MM.1S (cell line): ENCODE measurements at regions not wholly inside any gene's neighbourhood (a gene's known extent, or its start where the extent isn't known, plus 50 kb on each side); places are given as distances from the start of the nearest gene placed in this dataset.
A peak's percentile ranks its signal among the peaks of the same experiment; 100 is the strongest.

ENCODE experiments used
- DNase-seq: peaks from one replicate; pipeline ENCODE4 v3.0.0-alpha.2; 2015
- H2AFZ ChIP-seq: fragments of 300-600 bp; sonication (generic); 2 replicates; pipeline ENCODE4 v1.6.0; 2016; ENCODE audit warnings: antibody characterized with exemption, low read length
- H3F3A ChIP-seq: fragments of 300-600 bp; sonication (generic); 2 replicates; pipeline ENCODE4 v1.6.1; 2016; ENCODE audit warnings: mild to moderate bottlenecking, antibody characterized with exemption, low read length, moderate library complexity, mixed read lengths; ENCODE audit not compliant: insufficient read depth
- H3K27ac ChIP-seq: fragments of 300-600 bp; sonication (generic); 2 replicates; pipeline ENCODE4 v1.5.1; 2016; ENCODE audit warnings: mild to moderate bottlenecking, low read length
- H3K27me3 ChIP-seq: fragments of 300-600 bp; sonication (generic); replicated peaks from 2 replicates; pipeline ENCODE4 v1.6.0; 2016; ENCODE audit warnings: low read length; ENCODE audit not compliant: insufficient read depth
- H3K36me3 ChIP-seq: fragments of 300-600 bp; sonication (generic); replicated peaks from 2 replicates; pipeline ENCODE4 v1.6.1; 2016; ENCODE audit warnings: mild to moderate bottlenecking, low read length, mixed read lengths; ENCODE audit not compliant: insufficient read depth
- H3K4me1 ChIP-seq: fragments of 300-600 bp; sonication (generic); 2 replicates; pipeline ENCODE4 v1.6.1; 2016; ENCODE audit warnings: low read length, mixed read lengths
- H3K4me2 ChIP-seq: fragments of 300-600 bp; sonication (generic); 2 replicates; pipeline ENCODE4 v1.6.0; 2016; ENCODE audit warnings: low read depth, low read length
- H3K4me3 ChIP-seq: fragments of 300-600 bp; sonication (generic); 2 replicates; pipeline ENCODE4 v1.5.1; 2016; ENCODE audit warnings: low read length, mixed read lengths
- H3K79me2 ChIP-seq: fragments of 300-600 bp; sonication (generic); 2 replicates; pipeline ENCODE4 v1.6.1; 2016; ENCODE audit warnings: mixed run types, low read length, mixed read lengths
- H3K9ac ChIP-seq: fragments of 300-600 bp; sonication (generic); 2 replicates; pipeline ENCODE4 v1.6.1; 2016; ENCODE audit warnings: low read length, mixed read lengths
- H3K9me2 ChIP-seq: fragments of 300-600 bp; sonication (generic); replicated peaks from 2 replicates; pipeline ENCODE4 v1.6.1; 2016; ENCODE audit warnings: mild to moderate bottlenecking, low read length, mixed read lengths; ENCODE audit not compliant: insufficient read depth
- H3K9me3 ChIP-seq: fragments of 300-600 bp; sonication (generic); replicated peaks from 2 replicates; pipeline ENCODE4 v1.6.1; 2016; ENCODE audit warnings: mild to moderate bottlenecking, low read length, mixed read lengths; ENCODE audit not compliant: insufficient read depth
- H4K20me1 ChIP-seq: fragments of 300-600 bp; sonication (generic); 2 replicates; pipeline ENCODE4 v1.6.1; 2016; ENCODE audit warnings: mild to moderate bottlenecking, low read length, moderate library complexity, mixed read lengths; ENCODE audit not compliant: insufficient read depth
- EZH2 ChIP-seq: fragments of 300-600 bp; sonication (generic); optimal IDR thresholded peaks from 2 replicates; pipeline ENCODE3; 2017; ENCODE audit warnings: low read depth, mild to moderate bottlenecking, antibody characterized with exemption, low read length, mixed read lengths
- EZH2phosphoT487 ChIP-seq: fragments of 300-600 bp; sonication (generic); IDR thresholded peaks from 2 replicates; pipeline ENCODE4 v1.6.1; 2018; ENCODE audit warnings: antibody characterized with exemption, low read length
- TF ChIP-seq, protein P1 (sequence below): fragments of 300-600 bp; sonication (generic); IDR thresholded peaks from 2 replicates; pipeline ENCODE4 v1.5.1; 2016; ENCODE audit warnings: antibody characterized with exemption, low read length, mixed read lengths

- Histone ChIP-seq H3K9me3 (no peaks in the 10 kb centered on the region), H3K4me1 (no peaks in the 10 kb centered on the region), H3K79me2 (no peaks in the 10 kb centered on the region), H3K27me3 (no peaks in the 10 kb centered on the region), H3K4me2 (no peak overlapping the region), H3K9me2 (no peaks in the 10 kb centered on the region), H3K36me3 (no peaks in the 10 kb centered on the region), H2AFZ (no peak overlapping the region), H3K9ac (no peak overlapping the region), H3K4me3 (no peak overlapping the region), H4K20me1 (no peaks in the 10 kb centered on the region), H3F3A (no peaks in the 10 kb centered on the region), H3K27ac (no peak overlapping the region)
- TF ChIP-seq EZH2: no peak
- TF ChIP-seq, protein P1, sequence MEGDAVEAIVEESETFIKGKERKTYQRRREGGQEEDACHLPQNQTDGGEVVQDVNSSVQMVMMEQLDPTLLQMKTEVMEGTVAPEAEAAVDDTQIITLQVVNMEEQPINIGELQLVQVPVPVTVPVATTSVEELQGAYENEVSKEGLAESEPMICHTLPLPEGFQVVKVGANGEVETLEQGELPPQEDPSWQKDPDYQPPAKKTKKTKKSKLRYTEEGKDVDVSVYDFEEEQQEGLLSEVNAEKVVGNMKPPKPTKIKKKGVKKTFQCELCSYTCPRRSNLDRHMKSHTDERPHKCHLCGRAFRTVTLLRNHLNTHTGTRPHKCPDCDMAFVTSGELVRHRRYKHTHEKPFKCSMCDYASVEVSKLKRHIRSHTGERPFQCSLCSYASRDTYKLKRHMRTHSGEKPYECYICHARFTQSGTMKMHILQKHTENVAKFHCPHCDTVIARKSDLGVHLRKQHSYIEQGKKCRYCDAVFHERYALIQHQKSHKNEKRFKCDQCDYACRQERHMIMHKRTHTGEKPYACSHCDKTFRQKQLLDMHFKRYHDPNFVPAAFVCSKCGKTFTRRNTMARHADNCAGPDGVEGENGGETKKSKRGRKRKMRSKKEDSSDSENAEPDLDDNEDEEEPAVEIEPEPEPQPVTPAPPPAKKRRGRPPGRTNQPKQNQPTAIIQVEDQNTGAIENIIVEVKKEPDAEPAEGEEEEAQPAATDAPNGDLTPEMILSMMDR: no peak
- no peak for TF ChIP-seq EZH2phosphoT487
- DNase-seq: peak; percentile 21
Observed at GRCh38 chr1:219555031-219555692, 57.7 kb downstream of the ZC3H11B start.

DNA sequence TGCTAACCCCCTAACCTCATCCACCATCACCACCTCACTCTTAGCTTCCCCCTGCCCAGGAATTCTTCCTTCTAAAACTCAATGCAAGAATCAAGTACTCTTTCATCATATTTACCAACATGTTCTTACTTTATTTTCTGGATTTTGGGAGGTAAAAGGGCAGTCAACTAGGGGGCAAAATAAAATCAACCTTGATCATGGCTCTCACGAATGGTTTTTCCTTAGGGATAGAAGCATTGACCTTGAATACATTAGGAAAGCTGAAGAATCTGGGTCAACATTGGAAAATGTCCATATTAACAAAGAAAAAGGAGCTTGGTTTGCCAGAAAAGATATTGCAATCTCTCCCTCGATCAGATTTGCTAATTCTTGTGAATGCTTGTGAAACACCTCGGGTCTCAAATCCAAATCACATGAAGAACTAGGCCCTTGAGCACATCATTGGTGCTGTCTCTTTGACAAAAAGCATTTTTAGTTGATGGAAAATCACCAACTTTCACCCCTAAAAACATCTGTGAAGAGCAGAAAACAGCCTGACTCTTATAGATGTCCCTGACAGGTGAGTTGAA, 58.9 kb downstream of the ZC3H11B start:
- H3K36me3 ChIP-seq: no peaks in the 10 kb centered on the region
- no peak for DNase-seq
- H3K4me1 ChIP-seq: no peaks in the 10 kb centered on the region
- no peaks in the 10 kb centered on the region for H3K27me3 ChIP-seq
- H4K20me1 ChIP-seq: no peaks in the 10 kb centered on the region
- H3K9me2 ChIP-seq: no peaks in the 10 kb centered on the region
- no peak overlapping the region for H3K9ac ChIP-seq
- no peak overlapping the region for H2AFZ ChIP-seq
- H3K4me3 ChIP-seq: no peak overlapping the region
- H3F3A ChIP-seq: no peaks in the 10 kb centered on the region
- no peak overlapping the region for H3K27ac ChIP-seq
- H3K79me2 ChIP-seq: no peaks in the 10 kb centered on the region
- TF ChIP-seq, protein P1: no peak
- TF ChIP-seq EZH2: no peak
- no peak for TF ChIP-seq EZH2phosphoT487
- no peaks in the 10 kb centered on the region for H3K9me3 ChIP-seq
- no peak overlapping the region for H3K4me2 ChIP-seq

DNA sequence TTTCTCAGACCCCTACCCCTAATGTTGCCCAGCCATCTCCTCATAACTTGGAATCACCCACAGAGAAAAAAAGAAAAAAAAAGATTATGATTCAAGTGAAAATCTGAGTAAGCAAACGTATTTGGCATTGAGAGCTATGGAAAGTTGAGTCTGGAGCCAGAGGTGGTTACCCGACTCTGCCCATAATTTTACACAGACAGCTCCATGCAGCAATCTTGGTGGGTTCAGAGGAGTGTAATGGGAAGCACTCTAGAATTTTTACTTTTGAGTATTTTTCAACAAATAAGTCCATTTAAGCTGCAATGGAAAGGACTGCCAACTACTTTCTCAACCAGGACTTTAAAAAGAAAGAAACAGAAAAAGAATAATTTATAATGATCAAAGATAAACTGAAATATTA, 62.7 kb downstream of the ZC3H11B start:
- Histone ChIP-seq H2AFZ (no peak overlapping the region), H3K36me3 (no peaks in the 10 kb centered on the region), H3K9ac (no peak overlapping the region), H4K20me1 (no peaks in the 10 kb centered on the region), H3F3A (no peaks in the 10 kb centered on the region), H3K27ac (no peak overlapping the region), H3K79me2 (no peaks in the 10 kb centered on the region), H3K4me1 (no peaks in the 10 kb centered on the region), H3K4me3 (no peak overlapping the region), H3K9me2 (no peaks in the 10 kb centered on the region), H3K27me3 (no peaks in the 10 kb centered on the region), H3K9me3 (no peaks in the 10 kb centered on the region), H3K4me2 (no peak overlapping the region)
- TF ChIP-seq EZH2 (no peak), EZH2phosphoT487 (no peak)
- TF ChIP-seq, protein P1: no peak
- no peak for DNase-seq
